ENCODE measurements at regions not wholly inside any gene's neighbourhood (a gene's known extent, or its start where the extent isn't known, plus 50 kb on each side); places are given as distances from the start of the nearest gene placed in this dataset.

DNA sequence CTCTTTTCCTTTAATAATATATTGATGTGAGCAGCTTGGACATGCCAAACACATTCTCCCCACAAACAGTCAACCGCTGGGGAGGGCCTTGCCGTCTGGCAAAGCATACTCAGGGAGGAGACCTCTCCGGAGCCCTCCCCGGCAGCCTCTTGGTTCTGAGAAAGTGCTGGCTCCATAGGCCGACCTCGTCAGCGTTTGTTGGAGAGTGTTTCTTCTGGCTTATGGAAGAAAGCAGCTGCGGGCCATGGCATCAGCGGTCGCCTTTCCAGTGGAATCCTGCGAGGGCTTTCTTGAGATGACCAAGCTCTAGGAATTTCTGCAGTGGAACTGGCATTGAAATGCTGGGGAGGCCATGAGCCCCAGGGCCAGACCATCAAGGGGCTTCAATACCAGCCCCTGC, 405.7 kb upstream of the IRX4 start:
- H4K5ac ChIP-seq (ENCODE audit: insufficient read length, low read depth, low read length) = no peak overlapping the region
- H3K9ac ChIP-seq (replicated peaks in 1 of 4; ENCODE audit: extremely low read depth in 1 of 4, low read depth in 3 of 4, low read length in 3 of 4) = no peak overlapping the region
- no peaks in the 10 kb centered on the region for H3K36me3 ChIP-seq (ENCODE audit: control insufficient read depth in 2 of 4, insufficient read depth in 4 of 4, low read length in 3 of 4)
- FAIRE-seq (no peak), DNase-seq (ENCODE audit: low read depth in 1 of 2, low spot score in 2 of 2) (no peak)
- TF ChIP-seq BRCA1 (IDR thresholded peaks at IDR 0.05; ENCODE audit: low read depth, low read length) = no peak
- H2BK12ac ChIP-seq (ENCODE audit: low read depth, low read length) = no peak overlapping the region
- CTCF ChIA-PET (ENCODE audit: partially characterized antibody) = no interaction called here
- no peaks in the 10 kb centered on the region for H3K27me3 ChIP-seq (replicated peaks in 1 of 4; ENCODE audit: control insufficient read depth in 3 of 4, extremely low read depth in 1 of 4, insufficient read depth in 3 of 4, low read length in 3 of 4)
- no peak overlapping the region for H3K27ac ChIP-seq (ENCODE audit: low read depth, low read length)
- H3K4me1 ChIP-seq (replicated peaks in 1 of 4; ENCODE audit: control insufficient read depth in 3 of 4, insufficient read depth in 4 of 4, low read length in 3 of 4) = no peaks in the 10 kb centered on the region
- H3K4ac ChIP-seq (replicated peaks; ENCODE audit: insufficient read length, low read depth, low read length) = no peak overlapping the region
- no peak overlapping the region for H3K4me3 ChIP-seq (ENCODE audit: extremely low read depth in 1 of 4, insufficient read depth in 2 of 4, low read depth in 3 of 4, low read length in 4 of 4)
- H3K23ac ChIP-seq (ENCODE audit: insufficient read length) = no peak overlapping the region
- H3K79me2 ChIP-seq (ENCODE audit: control insufficient read depth in 1 of 2, insufficient read depth in 2 of 2, low read length in 2 of 2) = no peaks in the 10 kb centered on the region
- 96% methylated on average over 9 of the region's 11 CpGs; no CpG with 5 or more reads in 1 of the 2 experiments for WGBS, 2 experiments (ENCODE audit: extremely low coverage in 1 of 2, insufficient coverage in 1 of 2, insufficient read length in 1 of 2, insufficient replicate concordance in 2 of 2, low coverage in 1 of 2, low lambda C conversion rate in 2 of 2, missing lambda C conversion rate in 1 of 2)
- no peak overlapping the region for H2BK5ac ChIP-seq (ENCODE audit: low read depth, low read length)
- H3K4me2 ChIP-seq (ENCODE audit: insufficient read depth in 1 of 2, low read depth in 2 of 2, low read length in 2 of 2) = no peak overlapping the region
- no peak overlapping the region for H2AFZ ChIP-seq (ENCODE audit: low read length)
- no peak overlapping the region; the same call in 1 of the 2 replicates for H4K8ac ChIP-seq (ENCODE audit: extremely low read depth, insufficient read depth, low read length)
- no peak overlapping the region for H2AK5ac ChIP-seq (ENCODE audit: low read depth, low read length)
- no peak overlapping the region for H3K14ac ChIP-seq (ENCODE audit: insufficient read length)
- no peaks in the 10 kb centered on the region; the same call in 1 of the 2 replicates for H3K23me2 ChIP-seq (ENCODE audit: low read depth, low read length)
- H3K9me3 ChIP-seq (ENCODE audit: insufficient read depth in 2 of 2, low read depth in 1 of 2, low read length in 1 of 2) = peaks cover 0 to 4% of the 10 kb centered on the region in 2 experiments; a peak in 2 of 4 replicates
- POLR2A ChIA-PET (ENCODE audit: partially characterized antibody) = no interaction called here
- no peak overlapping the region for H2BK120ac ChIP-seq (replicated peaks; ENCODE audit: low read depth, low read length)
- no peak overlapping the region for H3K56ac ChIP-seq (replicated peaks; ENCODE audit: insufficient read length, low read depth, low read length)
- H2BK15ac ChIP-seq (ENCODE audit: low read length) = no peak overlapping the region
- H4K20me1 ChIP-seq (replicated peaks in 1 of 2; ENCODE audit: control insufficient read depth in 1 of 2, insufficient read depth in 2 of 2, low read length in 2 of 2) = no peaks in the 10 kb centered on the region
- H3K79me1 ChIP-seq (ENCODE audit: low read depth, low read length) = no peaks in the 10 kb centered on the region
- no peak overlapping the region for H4K91ac ChIP-seq (replicated peaks; ENCODE audit: insufficient read length, low read length)
- H2BK20ac ChIP-seq (ENCODE audit: low read length) = no peak overlapping the region
- H3K18ac ChIP-seq (ENCODE audit: extremely low read depth, low read length) = no peak overlapping the region

Measured in H1 (cell line).